OCI-LY1 (cell line): ENCODE measurements at regions not wholly inside any gene's neighbourhood (a gene's known extent, or its start where the extent isn't known, plus 50 kb on each side); places are given as distances from the start of the nearest gene placed in this dataset.

Source experiments
- EZH2 ChIP-seq: fragments of 200-600 bp; sonication (generic), shearing (Covaris generic); IDR thresholded peaks from 2 replicates; pipeline ENCODE4 v1.8.0; 2017; ENCODE audit warnings: borderline replicate concordance, mixed run types, mild to moderate bottlenecking, antibody characterized with exemption, low read length, moderate library complexity, mixed read lengths
- TF ChIP-seq, protein P1 (sequence below): fragments of 200-600 bp; sonication (generic), shearing (Covaris generic); IDR thresholded peaks from 2 replicates; pipeline ENCODE4 v1.5.1; 2017; ENCODE audit warnings: mild to moderate bottlenecking, antibody characterized with exemption, low read length, moderate library complexity, mixed read lengths

DNA sequence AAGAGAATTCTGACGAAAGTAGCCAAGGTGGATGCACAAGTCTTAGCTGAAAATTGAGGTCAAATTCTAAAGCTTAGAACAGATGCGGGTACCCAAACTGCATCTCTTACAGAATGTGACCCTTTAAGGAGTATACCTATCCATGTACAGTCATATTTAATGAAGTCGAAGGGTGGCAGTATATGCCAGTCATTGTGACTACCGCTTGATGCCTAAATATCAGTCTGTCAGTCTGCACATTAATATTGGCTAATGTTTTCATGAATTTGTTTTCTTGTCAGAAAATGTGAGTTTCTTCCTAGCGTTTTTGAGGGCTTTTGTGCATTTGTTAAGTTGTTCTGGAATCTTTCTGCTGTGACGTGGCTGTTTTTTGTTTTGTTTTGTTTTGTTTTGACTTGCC is 264.5 kb upstream of the ELAVL2 start:
- TF ChIP-seq, protein P1, sequence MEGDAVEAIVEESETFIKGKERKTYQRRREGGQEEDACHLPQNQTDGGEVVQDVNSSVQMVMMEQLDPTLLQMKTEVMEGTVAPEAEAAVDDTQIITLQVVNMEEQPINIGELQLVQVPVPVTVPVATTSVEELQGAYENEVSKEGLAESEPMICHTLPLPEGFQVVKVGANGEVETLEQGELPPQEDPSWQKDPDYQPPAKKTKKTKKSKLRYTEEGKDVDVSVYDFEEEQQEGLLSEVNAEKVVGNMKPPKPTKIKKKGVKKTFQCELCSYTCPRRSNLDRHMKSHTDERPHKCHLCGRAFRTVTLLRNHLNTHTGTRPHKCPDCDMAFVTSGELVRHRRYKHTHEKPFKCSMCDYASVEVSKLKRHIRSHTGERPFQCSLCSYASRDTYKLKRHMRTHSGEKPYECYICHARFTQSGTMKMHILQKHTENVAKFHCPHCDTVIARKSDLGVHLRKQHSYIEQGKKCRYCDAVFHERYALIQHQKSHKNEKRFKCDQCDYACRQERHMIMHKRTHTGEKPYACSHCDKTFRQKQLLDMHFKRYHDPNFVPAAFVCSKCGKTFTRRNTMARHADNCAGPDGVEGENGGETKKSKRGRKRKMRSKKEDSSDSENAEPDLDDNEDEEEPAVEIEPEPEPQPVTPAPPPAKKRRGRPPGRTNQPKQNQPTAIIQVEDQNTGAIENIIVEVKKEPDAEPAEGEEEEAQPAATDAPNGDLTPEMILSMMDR, result peak; percentile 48; the same call in 1 of the 2 replicates
- TF ChIP-seq EZH2, result no peak
